ENCODE measurements at regions not wholly inside any gene's neighbourhood (a gene's known extent, or its start where the extent isn't known, plus 50 kb on each side); places are given as distances from the start of the nearest gene placed in this dataset.

DNA sequence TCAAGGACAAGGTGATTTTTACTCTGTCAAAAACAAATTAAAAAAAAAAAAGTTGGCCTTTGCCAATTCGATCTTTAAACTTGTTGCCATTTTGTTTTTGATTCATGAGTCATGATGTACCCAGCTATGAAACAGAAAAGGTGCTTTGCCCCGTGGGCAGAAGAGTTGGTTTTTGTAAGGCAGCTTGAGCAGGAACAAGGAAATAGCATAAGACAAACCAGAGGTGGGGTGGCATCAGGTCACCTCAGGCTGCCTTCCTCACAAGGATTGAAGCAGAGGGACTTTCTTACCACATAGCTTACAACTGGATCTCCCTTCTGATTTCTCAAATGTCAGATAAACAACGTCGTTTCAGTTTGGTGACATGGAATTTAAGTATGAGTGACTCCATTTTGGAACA, 123.8 kb downstream of the ARL4C start:
- intact Hi-C loops (cut with micrococcal nuclease), result no loop called here
- CTCF ChIA-PET, result interaction anchor here (1.3 kb wide), 2 partner anchors 10 to 124 kb away, joined by 3 to 4 read pairs; partner anchors contain the start of gene ARL4C
- Histone ChIP-seq H3K4me1 (ENCODE audit: control insufficient read depth, extremely low read depth, insufficient read depth, low read length) (no peaks in the 10 kb centered on the region), H3K9me1 (replicated peaks; ENCODE audit: control insufficient read depth, extremely low read depth, insufficient read depth, low read length) (no peaks in the 10 kb centered on the region), H3K9me3 (replicated peaks; ENCODE audit: control insufficient read depth, insufficient read depth, low read length) (no peaks in the 10 kb centered on the region), H4K20me1 (replicated peaks; ENCODE audit: control insufficient read depth, extremely low read depth, insufficient read depth, low read length) (no peaks in the 10 kb centered on the region), H3K36me3 (ENCODE audit: control insufficient read depth in 2 of 2, extremely low read depth in 1 of 2, insufficient read depth in 2 of 2, low read length in 2 of 2) (no peaks in the 10 kb centered on the region), H3K27me3 (ENCODE audit: control insufficient read depth in 2 of 2, insufficient read depth in 2 of 2, low read length in 2 of 2) (peaks cover 2 to 4% of the 10 kb centered on the region in 2 experiments), H2AFZ (ENCODE audit: low read depth, low read length) (no peak overlapping the region), H3K4me2 (ENCODE audit: insufficient read depth, low read length) (no peak overlapping the region), H3K9ac (replicated peaks; ENCODE audit: extremely low read depth, insufficient read depth, low read length) (no peak overlapping the region), H3K79me2 (ENCODE audit: control insufficient read depth, insufficient read depth, low read length) (no peaks in the 10 kb centered on the region), H3K27ac (ENCODE audit: insufficient read depth, low read depth, low read length) (no peak overlapping the region), H3K4me3 (replicated peaks in 1 of 3; ENCODE audit: insufficient read depth in 1 of 3, low read depth in 1 of 3, low read length in 3 of 3) (no peak overlapping the region)
- no TSS peak for BruUV-seq (replicated peaks)
- POLR2A ChIA-PET, result no interaction called here
- dilution Hi-C loops (cut with MboI; ENCODE audit: extremely low pct_ligation_motif_present, low sequenced_read_pairs), result no loop called here
- no peak for FAIRE-seq
- DNase-seq (ENCODE audit: low read depth, low spot score), result no peak
- no peak for TF ChIP-seq JUN (IDR thresholded peaks at IDR 0.05; ENCODE audit: borderline replicate concordance, insufficient read depth, insufficient read length, low read depth)
- no peak for TF ChIP-seq POLR2A (IDR thresholded peaks at IDR 0.05; ENCODE audit: low read depth, low read length)
- TF ChIP-seq GATA2 (IDR thresholded peaks at IDR 0.05; ENCODE audit: insufficient read depth, insufficient read length, low read depth, low read length), result no peak
- TF ChIP-seq CTCF (IDR thresholded peaks at IDR 0.05; ENCODE audit: extremely low read depth in 1 of 2, insufficient read depth in 1 of 2, low read depth in 1 of 2, low read length in 2 of 2), result no peak
- TF ChIP-seq POLR2AphosphoS5 (IDR thresholded peaks at IDR 0.05; ENCODE audit: insufficient read depth, low read depth, low read length), result no peak
- TF ChIP-seq EZH2 (IDR thresholded peaks at IDR 0.05; ENCODE audit: borderline replicate concordance, low read depth, low read length, severe bottlenecking), result no peak
- no peak for TF ChIP-seq MYC (IDR thresholded peaks at IDR 0.05; ENCODE audit: low read depth, low read length)
- no peak for TF ChIP-seq MAX (IDR thresholded peaks at IDR 0.05; ENCODE audit: insufficient read depth, insufficient read length)
- no peak for TF ChIP-seq FOS (IDR thresholded peaks at IDR 0.05; ENCODE audit: borderline replicate concordance, insufficient read depth, low read length)
